Kidney (tissue), 13 donors: ENCODE measurements at regions not wholly inside any gene's neighbourhood (a gene's known extent, or its start where the extent isn't known, plus 50 kb on each side); places are given as distances from the start of the nearest gene placed in this dataset.

Experiments used
- DNase-seq, 5 donors: peaks; one replicate each; pipeline ENCODE4 v3.0.0-alpha.2; 2013 to 2020
- FAIRE-seq: peaks from 2 replicates; lab custom pipeline; 2012; peaks lifted over from hg19 to GRCh38; lab: Jason Lieb, UNC
- H3K27ac ChIP-seq, 2 donors: one replicate each; pipeline ENCODE4 v1.7.0; 2013; ENCODE audit warnings: low read depth in 2 of 2, low read length in 2 of 2, inconsistent platforms in 1 of 2
- H3K27me3 ChIP-seq: one replicate; pipeline ENCODE4 v1.7.1; 2013; ENCODE audit warnings: low read length, inconsistent platforms; ENCODE audit not compliant: control insufficient read depth, insufficient read depth
- H3K36me3 ChIP-seq, 3 donors: one replicate each; pipeline versions ENCODE4 v1.7.0 to v1.7.1; 2013; ENCODE audit warnings: low read length in 3 of 3, control low read depth in 1 of 3, inconsistent platforms in 1 of 3; ENCODE audit not compliant: insufficient read depth in 3 of 3, control insufficient read depth in 2 of 3
- H3K4me1 ChIP-seq, 3 donors: one replicate each; pipeline versions ENCODE4 v1.7.0 to v1.7.1; 2013; ENCODE audit warnings: low read length in 3 of 3, inconsistent platforms in 1 of 3, low read depth in 1 of 3; ENCODE audit not compliant: control insufficient read depth in 2 of 3, insufficient read depth in 2 of 3
- H3K4me3 ChIP-seq, 3 donors: one replicate each; pipeline versions ENCODE4 v1.7.0 to v1.8.1; 2013; ENCODE audit warnings: low read length in 3 of 3, control low read depth in 1 of 3, inconsistent platforms in 1 of 3
- H3K9ac ChIP-seq, 3 donors: one replicate each; pipeline versions ENCODE4 v1.7.0 to v1.7.1; 2013; ENCODE audit warnings: low read length in 3 of 3, control low read depth in 1 of 3, inconsistent platforms in 1 of 3
- H3K9me3 ChIP-seq, 3 donors: one replicate each; pipeline versions ENCODE4 v1.7.0 to v1.7.1; 2013; ENCODE audit warnings: low read length in 3 of 3, control low read depth in 1 of 3, inconsistent platforms in 1 of 3; ENCODE audit not compliant: control insufficient read depth in 2 of 3, insufficient read depth in 1 of 3
- intact Hi-C: fragments of 100-400 bp; cut with DNase I; formaldehyde crosslinking; loops from one replicate; pipeline ENCODE4 v1.11.1; 2022
- TF ChIP-seq, protein P1 (sequence below): IDR thresholded peaks from 3 replicates; pipeline ENCODE4 v1.5.1; 2012; ENCODE audit warnings: mild to moderate bottlenecking, moderate library complexity, borderline replicate concordance; ENCODE audit not compliant: insufficient read depth; ENCODE audit errors: extremely low read depth
- donor health status: control.
- donor health status: control.
- donor health status: control.
- donor health status: control.
- donor health status: control.
- donor health status: DM: yes; HTN: yes; CAD: no.
- donor health status: Normal renal cell carcinoma (clear cell type).

DNA sequence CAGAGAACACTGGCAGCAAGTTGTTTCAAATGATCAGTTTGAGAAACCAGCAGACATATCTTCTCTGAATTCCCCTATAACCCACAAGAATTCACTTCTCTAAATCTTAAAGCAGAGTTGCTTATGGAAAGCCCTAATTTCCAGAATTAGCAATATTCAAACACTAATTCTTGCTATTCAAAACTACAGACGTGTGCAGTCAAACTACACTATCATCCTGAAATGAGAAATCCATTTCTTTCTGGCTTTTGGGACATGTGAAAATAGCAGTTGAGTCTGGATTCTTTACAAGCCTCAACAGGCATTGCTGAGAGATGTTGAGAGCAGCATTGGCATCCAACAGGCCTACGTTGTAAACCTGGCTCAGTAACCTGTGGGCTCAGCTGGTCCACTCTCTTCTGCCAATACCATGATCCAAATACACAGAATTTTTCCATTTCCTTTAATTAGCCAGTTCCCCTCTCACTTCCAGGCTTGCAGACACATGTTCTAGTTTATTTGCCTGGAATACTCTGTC is 74.6 kb upstream of the TMTC1 start:
- FAIRE-seq = no peak
- H3K9ac ChIP-seq = no peak overlapping the region

DNA sequence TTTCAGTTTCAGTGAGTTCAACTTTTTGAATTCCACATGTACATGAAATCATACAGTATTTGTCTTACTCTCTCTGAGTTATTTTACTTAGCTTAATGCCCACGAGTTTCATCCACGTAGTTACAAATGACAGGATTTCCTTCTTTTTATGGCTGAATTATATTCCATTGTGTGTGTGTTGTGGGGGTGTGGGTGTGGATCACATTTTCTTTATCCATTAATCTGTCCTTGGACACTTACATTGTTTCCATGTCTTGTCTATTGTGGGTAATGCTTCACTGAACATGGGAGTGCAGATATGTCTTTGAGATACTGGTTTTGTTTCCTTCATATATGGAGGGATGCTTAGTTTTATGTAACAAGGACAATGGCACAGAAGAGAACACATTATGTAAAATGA is 63.5 kb upstream of the TMTC1 start:
- TF ChIP-seq, protein P1, sequence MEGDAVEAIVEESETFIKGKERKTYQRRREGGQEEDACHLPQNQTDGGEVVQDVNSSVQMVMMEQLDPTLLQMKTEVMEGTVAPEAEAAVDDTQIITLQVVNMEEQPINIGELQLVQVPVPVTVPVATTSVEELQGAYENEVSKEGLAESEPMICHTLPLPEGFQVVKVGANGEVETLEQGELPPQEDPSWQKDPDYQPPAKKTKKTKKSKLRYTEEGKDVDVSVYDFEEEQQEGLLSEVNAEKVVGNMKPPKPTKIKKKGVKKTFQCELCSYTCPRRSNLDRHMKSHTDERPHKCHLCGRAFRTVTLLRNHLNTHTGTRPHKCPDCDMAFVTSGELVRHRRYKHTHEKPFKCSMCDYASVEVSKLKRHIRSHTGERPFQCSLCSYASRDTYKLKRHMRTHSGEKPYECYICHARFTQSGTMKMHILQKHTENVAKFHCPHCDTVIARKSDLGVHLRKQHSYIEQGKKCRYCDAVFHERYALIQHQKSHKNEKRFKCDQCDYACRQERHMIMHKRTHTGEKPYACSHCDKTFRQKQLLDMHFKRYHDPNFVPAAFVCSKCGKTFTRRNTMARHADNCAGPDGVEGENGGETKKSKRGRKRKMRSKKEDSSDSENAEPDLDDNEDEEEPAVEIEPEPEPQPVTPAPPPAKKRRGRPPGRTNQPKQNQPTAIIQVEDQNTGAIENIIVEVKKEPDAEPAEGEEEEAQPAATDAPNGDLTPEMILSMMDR = no peak
- Histone ChIP-seq H3K36me3 (no peaks in the 10 kb centered on the region), H3K27me3 (no peaks in the 10 kb centered on the region), H3K4me1 (no peaks in the 10 kb centered on the region), H3K27ac (no peak overlapping the region), H3K9me3 (no peaks in the 10 kb centered on the region), H3K9ac (no peak overlapping the region), H3K4me3 (no peak overlapping the region)
- intact Hi-C loops = no loop called here
- no peak for FAIRE-seq
- DNase-seq = no peak

More for the DNA sequence above, 74.6 kb upstream of the TMTC1 start:
- H3K36me3 ChIP-seq = no peaks in the 10 kb centered on the region
- no peak overlapping the region for H3K27ac ChIP-seq
- intact Hi-C loops = no loop called here
- no peaks in the 10 kb centered on the region for H3K27me3 ChIP-seq
- TF ChIP-seq, protein P1 = no peak
- no peaks in the 10 kb centered on the region for H3K9me3 ChIP-seq
- no peak overlapping the region for H3K4me3 ChIP-seq
- no peak for DNase-seq
- H3K4me1 ChIP-seq = no peaks in the 10 kb centered on the region

DNA sequence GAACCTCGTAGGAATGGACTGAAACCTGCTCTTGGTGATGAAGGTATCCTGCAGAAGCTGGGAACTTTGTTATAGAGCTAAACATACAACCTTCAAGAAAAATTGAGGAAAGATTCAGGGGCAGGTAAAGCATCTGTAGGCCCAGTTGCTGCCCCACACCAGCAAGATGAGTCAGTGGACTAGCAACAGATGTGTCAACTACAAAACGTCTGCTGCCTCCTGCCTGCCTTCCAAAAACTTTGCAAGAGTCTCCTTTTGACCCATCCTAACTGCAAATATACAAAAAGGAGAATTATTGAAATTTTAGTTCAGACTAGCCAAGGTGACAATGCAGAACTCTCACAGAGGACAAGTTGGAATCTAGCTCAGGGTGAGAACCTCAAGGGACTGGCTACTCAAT is 60.9 kb upstream of the TMTC1 start:
- Histone ChIP-seq H3K27ac (no peak overlapping the region), H3K27me3 (no peaks in the 10 kb centered on the region), H3K9me3 (no peaks in the 10 kb centered on the region), H3K4me1 (no peaks in the 10 kb centered on the region), H3K9ac (no peak overlapping the region), H3K36me3 (no peaks in the 10 kb centered on the region), H3K4me3 (no peak overlapping the region)
- DNase-seq = no peak
- TF ChIP-seq, protein P1 = no peak
- no peak for FAIRE-seq
- intact Hi-C loops = no loop called here

DNA sequence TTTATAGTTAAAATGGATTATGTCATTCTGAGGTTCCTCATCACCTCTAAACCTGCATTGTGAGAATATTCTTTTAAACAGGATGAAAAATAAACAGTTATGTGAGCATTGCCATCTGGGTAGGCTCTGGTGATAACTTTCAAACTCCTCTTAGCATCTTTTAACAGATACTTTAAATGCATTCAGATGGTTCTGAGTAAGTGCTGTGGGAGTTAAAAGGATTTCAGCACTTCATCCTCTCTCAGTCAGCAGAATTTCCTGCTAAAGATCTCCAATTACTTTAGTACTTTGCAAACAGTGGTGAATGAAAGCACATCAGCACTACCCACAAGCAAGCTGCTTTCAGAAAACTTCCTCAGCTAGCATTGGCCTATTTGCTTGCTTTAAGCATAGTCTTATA is 59.3 kb upstream of the TMTC1 start:
- Histone ChIP-seq H3K27me3 (no peaks in the 10 kb centered on the region), H3K36me3 (no peaks in the 10 kb centered on the region), H3K9me3 (no peaks in the 10 kb centered on the region), H3K4me1 (no peaks in the 10 kb centered on the region), H3K4me3 (no peak overlapping the region), H3K9ac (no peak overlapping the region), H3K27ac (no peak overlapping the region)
- intact Hi-C loops = no loop called here
- FAIRE-seq = no peak
- peak in 2 of 5 donors; percentile 1 for DNase-seq
- TF ChIP-seq, protein P1 = no peak
